GM21786 (cell line): ENCODE measurements at regions not wholly inside any gene's neighbourhood (a gene's known extent, or its start where the extent isn't known, plus 50 kb on each side); places are given as distances from the start of the nearest gene placed in this dataset.
A peak's percentile ranks its signal among the peaks of the same experiment; 100 is the strongest.
"Not testable (repeated sequence)": the region's sequence is repeated elsewhere in the genome, so short reads cannot be mapped to it uniquely, and the experiment has no call there.

Source experiments
- ATAC-seq: cut with Tn5 transposase; IDR thresholded peaks from one replicate; pipeline ENCODE4 v1.9.1; 2021; ENCODE audit not compliant: unreplicated experiment

DNA sequence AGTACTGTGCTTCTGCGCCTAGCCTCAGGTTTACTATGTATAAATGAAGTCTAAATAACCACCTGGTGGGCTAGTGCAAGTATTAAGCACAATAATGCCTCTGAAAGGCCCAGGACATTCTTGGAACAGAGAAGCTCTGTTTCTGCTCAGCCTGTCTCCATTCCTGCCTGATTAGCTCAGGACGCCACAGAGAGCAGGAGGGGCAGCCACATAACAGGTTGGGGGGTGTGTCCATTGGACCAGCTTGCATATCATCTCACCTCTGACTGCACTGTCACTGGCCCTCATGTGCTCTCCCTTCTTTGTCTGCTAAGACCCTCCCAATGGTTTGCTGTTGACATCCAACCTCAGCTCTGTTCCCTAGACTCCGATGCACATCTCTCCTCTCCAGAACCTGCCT lies 52.8 kb upstream of the IKZF1 start:
- no peak for ATAC-seq

DNA sequence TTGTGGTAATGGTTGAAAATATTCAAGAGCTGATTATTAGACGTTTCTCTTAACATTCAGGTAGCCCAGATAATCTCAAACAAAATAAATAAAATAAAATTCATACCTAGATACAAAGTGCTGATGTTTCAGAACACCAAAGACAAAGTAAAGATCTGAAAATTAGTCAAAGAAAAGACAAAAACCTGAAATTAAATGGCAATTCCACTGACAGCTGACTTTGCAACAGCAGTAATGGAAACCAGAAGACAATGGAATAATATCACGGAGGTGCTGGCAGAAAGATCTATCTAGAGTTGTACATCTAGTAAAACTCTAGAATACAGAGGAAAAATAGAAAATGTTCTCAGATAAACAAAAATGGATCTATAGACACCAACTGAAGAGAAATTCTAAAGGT lies 58.0 kb upstream of the IKZF1 start:
- ATAC-seq, result no peak

DNA sequence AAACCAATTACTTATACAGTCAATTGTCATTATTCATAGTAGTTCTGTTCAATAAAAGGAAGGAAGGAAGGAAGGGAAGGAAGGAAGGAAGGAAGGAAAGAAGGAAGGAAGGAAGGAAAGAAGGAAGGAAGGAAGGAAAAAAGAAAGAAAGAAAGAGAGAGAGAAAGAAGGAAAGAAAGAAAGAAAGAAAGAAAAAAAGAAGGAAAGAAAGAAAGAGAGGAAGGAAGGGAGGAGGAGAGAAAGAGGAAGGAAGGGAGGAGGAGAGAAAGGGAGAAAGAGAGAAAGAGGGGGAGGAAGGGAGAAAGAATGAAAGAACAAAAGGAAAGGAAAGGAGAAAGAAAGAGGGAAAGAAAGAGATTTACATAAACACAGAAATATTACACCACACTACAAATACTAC lies 62.4 kb upstream of the IKZF1 start:
- ATAC-seq, result not testable (repeated sequence)

DNA sequence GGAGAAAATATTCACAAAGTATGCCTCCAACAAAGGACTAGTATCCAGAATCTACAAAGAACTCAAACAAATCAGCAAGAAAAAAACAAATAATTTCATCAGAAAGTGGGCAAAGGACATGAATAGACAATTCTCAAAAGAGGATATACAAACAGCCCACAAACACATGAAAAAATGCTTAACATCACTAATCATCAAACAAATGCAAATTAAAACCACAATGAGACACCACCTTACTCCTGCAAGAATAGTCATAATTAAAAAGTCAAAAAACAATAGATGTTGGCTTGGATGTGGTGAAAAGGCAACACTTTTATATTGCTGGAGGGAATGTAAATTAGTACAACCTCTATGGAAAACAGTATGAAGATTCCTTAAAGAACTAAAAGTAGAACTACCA lies 63.8 kb upstream of the IKZF1 start:
- ATAC-seq, result not testable (repeated sequence)

DNA sequence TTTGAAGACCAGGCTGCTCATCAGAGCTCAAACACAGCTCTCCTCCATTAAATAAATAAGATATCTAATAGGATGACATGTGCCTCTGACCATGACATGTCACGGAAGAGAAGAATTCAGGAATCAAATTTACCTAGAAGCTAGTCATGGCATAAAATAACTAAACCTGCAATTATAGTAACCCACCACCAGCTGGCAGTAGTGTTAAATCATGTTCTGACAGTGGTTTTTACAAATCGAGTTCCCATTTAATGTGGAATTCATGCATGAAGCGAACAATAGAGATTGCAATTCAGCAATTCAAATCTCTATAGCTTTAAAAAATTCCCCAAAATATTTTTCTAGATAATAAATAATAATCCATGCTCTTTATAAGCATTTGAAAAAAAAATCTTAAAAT lies 74.6 kb upstream of the IKZF1 start:
- no peak for ATAC-seq

DNA sequence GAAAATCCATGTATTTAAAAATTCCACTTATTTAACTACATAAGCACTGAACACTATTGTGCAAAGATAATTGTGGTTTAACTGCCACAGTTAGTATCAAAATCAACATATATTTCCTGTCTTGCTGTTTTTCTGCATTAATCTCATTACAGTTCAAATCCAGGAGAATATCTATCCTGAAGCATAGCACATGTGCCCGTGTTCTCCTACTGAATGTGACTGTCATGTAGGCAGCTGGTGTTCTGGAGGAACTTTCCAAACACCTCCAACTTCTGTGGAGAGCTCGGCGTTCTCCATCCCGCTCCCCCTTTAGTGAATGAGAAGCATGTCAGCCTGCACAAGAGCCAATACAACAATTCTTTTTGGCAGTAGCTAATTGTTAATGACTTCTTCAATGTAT lies 76.4 kb upstream of the IKZF1 start:
- no peak for ATAC-seq

DNA sequence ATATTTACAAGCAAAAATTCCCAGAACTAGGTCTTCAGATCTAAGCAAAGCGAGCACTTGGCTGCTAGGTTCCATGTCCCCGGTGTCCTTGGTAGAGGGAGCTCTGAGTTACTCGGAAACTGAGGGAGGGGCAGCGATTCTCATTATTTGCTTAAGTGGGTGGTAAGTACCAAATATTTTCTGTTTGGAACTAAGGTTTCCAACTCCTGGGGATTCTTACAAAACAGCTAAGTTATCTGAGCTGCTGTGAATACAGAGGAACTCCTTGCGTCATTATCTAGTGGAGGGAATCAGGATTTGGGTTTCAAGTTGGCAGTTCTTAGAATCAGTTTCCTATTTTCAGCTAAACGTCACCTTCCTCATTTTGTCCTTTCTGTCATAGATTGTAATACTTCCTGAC lies 76.8 kb upstream of the IKZF1 start:
- ATAC-seq, result no peak

DNA sequence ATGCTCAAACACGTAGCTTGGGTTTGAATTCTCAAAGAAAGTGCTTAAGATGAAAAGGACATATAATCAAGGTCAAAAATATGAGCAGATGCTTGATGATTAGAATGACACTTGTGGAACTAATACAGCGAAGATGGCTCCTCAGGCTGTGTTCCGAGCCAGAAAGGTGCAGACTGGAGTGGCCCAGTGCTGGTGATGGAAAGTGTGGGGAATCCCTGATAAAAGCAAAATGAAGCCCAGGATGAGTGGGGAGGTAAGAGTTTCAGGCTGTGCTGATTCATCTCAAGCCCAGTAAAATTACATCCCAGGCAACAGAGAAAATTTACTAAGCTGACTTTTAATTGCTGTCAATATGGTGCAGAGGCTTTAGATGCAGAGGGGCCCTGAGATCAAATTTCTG lies 77.8 kb upstream of the IKZF1 start:
- no peak for ATAC-seq

DNA sequence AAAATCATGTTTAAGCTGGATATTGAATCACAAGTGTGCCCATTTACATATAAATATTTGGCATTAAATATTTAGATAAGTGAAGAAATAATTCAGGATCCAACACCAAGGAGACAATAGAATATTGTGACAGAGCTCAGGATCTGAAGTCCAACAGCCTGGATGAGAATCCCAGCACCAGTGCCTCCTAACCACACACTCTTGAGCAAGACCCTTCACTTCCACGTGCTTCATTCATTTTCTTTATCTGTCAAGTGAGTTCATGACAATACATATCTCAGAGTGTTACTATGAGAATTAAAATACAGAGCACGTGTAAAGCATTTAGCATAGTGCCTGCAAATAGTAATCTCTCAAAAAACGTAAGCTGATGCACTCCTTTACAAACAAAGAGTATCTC lies 78.4 kb upstream of the IKZF1 start:
- no peak for ATAC-seq

DNA sequence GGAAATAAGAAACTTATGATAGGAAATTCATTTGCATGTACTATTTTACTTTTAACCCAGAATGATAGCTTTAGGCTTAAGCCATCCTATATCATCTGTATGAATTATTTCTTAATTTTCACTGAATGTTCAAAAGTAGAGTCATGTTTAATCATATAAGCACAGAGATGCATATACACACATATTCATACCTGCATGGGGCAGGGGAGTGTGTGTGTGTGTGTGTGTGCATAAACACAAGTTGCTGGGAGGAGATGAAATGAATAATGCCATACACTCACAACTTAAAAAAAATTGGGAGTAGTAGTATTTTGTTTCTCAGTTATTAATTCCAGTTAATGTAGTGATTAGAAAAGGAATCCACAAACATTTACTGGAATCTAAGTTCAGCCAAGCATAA lies 83.1 kb upstream of the IKZF1 start:
- ATAC-seq, result no peak

DNA sequence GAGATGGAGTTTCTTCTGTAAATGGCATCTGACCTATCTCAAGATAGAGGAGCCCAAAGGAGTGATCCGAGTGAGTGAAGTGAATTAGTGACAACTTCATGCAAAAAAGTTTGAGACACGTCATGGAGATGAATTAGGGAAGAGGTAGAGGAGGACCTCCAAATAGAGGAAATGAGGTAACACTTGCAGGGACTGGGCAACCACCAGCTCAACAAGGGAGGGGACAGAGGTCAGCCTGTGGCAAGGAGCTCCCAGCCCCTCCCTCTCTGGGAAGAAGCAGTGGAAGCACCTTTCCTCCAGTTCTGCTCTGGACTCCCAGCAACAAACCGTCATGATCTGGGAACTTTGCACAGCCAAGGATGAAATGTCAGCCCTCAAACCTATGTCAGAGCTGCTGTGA lies 83.5 kb upstream of the IKZF1 start:
- ATAC-seq, result no peak

DNA sequence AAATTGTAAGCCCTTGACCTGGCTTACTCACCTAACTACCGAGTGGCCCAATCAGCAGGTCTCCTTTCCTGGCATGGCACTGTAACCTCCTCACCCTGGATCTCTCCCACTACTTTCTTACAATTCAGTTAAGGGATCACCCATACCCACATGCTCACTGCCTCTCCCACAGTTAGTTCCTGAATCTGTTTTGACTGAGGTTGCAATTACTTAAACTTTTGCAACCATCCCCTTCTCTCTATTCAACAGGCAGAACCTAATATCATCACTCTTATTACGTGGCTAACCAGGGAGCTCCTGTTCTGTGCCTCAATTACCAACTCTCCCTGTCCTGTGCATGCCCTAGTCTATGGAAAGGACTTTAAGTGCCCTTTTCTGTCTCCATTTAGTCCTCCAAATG lies 84.2 kb upstream of the IKZF1 start:
- ATAC-seq, result no peak

DNA sequence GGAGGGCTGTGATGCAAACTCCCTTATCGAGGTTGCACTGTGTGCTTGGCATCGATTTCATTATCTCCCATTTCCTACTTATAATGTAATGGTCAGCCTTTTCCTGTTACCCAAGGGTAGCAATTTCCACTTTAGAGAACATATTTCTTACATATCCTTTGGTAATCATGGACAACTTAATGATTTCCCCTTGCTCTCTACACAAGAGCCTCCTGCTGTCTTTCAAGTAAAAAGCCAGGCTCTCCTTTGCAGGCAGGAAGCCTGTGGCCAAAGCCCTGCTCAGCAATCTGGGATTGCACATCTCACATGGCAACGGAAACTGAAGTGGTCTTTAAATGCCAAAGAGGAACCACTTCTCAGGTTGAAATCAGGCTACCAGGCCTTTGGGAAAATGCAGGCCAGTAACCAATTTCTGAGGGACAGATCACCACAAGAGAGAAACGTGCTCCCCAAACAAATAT lies 86.7 kb upstream of the IKZF1 start:
- no peak for ATAC-seq

DNA sequence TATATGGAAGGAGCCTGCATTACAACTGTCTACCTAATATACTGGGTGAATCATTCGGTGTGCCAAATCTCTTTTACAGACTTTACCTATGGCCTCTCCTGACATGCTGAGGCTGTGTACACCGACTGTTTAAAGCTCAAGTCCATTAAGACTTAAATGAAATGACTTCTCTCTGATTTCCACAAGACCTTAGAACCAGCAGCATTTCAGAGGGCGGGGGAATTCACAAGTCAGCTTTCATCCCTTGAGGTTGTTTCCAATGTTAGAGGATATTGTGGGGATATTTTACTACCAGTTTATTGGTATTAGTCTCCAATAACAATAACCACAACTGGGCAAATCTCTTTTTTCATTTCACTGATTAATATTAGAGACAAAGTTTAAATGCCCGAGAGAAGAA lies 87.1 kb upstream of the IKZF1 start:
- ATAC-seq, result no peak

DNA sequence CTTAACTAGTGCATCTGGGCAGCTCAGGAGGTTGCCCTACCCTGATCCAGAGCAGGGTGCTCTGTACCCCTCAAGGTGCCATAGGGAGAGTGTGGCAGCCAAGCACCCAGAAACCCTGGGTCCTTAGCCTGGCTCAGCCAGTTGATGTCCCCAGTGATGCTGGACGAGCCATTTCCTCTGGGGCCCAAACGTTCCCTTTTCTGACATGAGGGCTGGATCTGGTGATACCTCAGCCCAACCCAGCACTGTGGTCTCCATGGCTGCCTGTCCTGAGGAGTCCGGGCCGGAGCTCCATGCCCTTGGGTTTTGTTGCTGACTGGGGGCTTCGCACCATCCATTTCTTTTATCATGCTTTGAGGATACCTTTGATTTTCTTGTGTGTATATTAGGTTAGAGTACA lies 87.9 kb upstream of the IKZF1 start:
- no peak for ATAC-seq

DNA sequence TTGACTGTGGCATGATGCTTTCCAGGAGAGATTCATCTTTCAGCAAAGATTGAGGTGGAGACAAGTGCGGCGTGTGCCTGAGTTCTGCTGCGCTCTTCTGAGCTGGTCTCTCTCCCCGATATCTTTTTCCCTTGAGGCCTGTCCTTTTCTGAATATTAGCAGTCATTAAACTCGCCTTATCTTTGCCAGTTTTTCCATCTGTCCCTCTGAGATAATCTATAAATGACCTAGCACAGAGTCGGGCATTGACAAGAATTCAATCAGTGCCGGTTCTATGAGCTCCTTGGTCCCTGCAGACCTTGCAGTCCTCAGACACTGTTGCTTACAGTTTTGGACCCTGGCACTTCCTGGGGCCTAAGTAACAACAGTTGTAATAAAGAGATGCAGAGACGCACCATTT lies 89.7 kb upstream of the IKZF1 start:
- ATAC-seq, result no peak

DNA sequence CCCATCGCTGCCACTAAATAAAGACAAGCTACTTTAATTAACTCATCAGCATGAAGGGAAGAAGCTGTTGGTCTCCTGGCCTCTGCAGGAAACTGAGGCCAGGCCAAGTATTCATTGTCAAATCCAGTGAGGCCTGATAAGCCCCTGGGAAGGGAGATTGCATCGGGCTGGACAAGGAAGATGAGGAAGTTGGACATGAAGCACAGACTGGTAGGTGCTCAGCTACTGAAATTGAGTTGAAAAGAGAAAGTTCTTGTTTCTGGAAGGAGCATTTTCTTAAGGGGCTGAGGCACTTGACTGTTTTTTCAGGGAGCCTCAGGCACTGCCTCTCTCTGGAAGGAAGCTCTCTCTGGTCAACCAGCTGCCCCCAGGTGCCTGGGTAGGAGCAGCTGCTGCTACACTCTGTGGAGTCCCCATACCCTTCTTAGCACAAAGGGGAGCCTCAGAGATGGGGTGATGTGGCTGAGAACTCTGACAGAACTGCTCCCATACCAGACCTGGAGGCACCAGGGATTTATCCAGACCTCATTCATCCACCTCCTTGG lies 90.3 kb upstream of the IKZF1 start:
- no peak for ATAC-seq

DNA sequence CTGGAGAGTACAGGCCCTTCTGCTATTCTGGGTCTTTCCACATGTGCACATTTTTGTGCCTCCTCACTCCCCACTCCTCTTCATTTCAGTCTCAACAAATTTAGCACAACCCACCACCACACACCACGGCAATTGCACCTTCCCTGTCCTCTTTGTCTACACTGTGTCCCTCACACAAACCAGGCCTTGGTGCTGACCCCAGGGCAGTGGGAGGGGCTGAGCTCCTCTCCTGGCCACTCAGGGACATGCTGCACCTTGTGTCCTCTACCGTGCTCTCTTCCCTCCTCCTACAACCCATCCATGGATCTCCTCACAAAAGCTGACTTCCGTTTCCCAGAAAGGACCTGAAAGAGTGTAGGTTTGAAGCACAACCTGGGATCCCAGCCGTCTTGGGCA lies 90.9 kb upstream of the IKZF1 start:
- no peak for ATAC-seq

DNA sequence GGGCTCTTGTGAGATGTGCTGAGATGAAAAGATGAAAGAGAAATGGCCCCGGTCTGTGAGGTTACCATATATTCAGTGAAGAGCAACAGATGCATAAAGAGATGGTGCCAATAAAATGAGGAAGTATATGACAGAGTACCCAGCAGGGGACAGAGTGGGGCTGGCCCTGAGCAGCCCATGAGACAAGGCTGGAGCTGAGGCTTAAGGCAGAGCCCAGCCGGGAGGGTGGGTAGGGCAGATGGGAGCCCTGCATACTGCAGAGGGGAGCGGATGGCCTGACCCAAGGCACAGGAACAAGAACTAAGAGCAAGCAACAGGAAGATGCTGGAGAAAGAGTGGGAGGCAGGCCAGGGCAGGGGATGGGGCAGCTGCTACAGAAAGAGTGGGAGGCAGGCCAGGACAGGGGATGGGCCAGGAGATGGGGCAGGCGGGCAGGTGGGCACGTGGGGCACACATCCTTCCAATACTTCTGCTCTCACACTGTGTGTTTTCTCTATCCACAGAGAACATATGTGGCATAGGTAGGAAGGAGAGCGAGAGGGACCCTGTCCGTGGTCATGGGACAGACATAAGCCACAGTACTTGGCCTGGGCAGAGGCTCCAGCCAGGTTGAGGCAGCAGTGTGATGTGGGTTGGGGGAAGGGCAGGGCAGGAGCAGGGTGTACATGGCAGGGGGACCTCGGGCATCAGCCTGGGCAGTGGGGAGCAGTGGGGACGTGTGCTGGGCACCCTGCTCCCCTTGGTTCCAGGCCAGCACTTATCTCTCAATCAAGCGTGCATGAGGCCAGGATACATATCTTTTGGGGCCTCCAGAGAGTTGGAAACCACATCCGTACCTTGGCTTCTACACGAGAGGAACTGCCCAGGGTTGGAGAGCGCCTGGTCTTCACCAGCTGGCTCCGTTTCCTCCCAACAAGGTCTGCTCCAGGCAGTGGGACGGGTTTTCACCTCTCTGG lies 91.6 kb upstream of the IKZF1 start:
- ATAC-seq, result peak; percentile 38

DNA sequence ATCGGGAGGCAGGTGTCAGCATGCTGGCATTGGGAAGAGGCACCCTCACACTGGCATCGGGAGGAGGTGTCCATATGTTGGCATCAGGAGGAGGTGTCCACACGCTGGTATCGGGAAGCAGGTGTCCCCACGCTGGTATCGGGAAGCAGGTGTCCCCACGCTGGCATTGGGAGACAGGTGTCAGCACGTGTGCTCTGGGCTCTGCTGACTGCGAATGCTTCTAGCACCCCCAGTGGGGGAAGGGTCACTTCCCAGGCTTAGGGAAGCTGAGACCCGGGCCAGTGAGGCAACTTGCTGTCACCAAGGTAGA lies 92.5 kb upstream of the IKZF1 start:
- ATAC-seq, result no peak

DNA sequence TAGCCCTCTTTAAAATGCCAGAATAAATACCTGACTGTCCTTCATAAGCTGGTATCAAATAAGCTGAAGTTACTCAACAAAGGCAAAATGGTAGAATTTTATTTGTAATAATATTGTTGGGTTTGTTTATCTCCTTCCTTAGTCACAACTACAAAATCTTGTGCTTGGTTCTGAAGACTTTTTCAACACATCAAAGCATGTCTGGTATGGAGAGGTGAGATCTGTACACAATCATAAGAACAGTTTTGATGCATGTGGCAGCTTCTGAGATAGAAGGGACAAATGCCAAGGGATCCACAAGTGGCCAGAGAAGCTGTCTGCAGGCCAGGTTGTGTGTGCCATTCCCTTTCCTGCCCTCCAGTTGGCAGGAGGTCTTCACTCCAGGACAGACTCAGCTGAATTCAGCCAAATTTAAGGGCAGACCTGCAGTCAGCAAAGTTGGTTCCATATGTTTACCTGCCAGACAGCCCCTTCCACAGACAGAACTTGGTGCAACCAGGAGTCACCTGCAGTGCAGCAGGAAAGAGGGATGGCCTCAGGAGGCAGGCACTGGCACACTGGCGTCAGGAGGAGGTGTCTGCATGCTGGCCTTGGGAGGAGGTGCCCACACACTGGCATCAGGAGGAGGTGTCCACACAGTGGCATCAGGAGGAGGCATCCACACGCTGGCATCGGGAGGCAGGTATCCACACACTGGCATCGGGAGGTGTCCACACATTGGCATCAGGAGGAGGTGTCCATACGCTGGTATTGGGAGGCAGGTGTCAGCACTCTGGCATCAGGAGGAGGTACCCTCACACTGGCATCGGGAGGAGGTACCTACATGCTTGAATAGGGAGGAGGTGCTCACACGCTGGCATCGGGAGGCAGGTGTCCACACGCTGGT lies 93.1 kb upstream of the IKZF1 start:
- ATAC-seq, result no peak

DNA sequence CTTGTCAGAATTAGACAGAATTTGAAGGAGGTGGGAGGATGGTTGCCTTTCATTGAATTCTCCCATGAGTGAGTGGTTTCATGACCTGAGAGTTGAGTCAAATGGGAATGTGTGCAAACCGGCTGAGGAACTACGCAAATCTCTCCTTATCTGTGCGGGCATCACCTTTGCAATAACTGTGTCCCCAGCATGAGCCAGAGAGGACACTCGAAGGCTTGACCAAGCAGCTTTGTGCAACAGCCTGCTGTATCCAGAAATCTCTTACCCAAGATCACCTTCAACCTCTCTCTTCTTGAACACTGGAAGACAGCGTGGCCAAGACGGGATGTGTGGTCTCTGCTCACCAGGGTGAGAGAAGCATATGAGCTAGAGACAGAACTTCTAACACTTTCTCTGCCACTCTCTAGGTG lies 93.8 kb upstream of the IKZF1 start:
- no peak for ATAC-seq
